Bone marrow (tissue), 2 donors: ENCODE measurements at regions not wholly inside any gene's neighbourhood (a gene's known extent, or its start where the extent isn't known, plus 50 kb on each side); places are given as distances from the start of the nearest gene placed in this dataset.
"Not testable (repeated sequence)": the region's sequence is repeated elsewhere in the genome, so short reads cannot be mapped to it uniquely, and the experiment has no call there.

ENCODE experiments used
- DNase-seq, 2 donors: peaks; one replicate each; lab custom pipeline; 2025; lab: John Stamatoyannopoulos, UW

GRCh38 chr14:46147452-46147851 is 504.1 kb downstream of the RPL10L start:
- DNase-seq, result no peak

- DNase-seq, result no peak
These were observed 504.6 kb downstream of the RPL10L start for GRCh38 chr14:46147024-46147423.

GRCh38 chr14:46140445-46140844 is 511.1 kb downstream of the RPL10L start:
- no peak for DNase-seq

- DNase-seq, result no peak
These were observed 511.9 kb downstream of the RPL10L start for GRCh38 chr14:46139649-46140048.

GRCh38 chr14:46137786-46138185 is 513.8 kb downstream of the RPL10L start:
- DNase-seq, result no peak

- DNase-seq, result no peak
These were observed 515.1 kb downstream of the RPL10L start for GRCh38 chr14:46136456-46136855.

GRCh38 chr14:46108228-46108627 is 543.4 kb downstream of the RPL10L start:
- DNase-seq, result no peak

GRCh38 chr14:46100901-46101300 is 550.7 kb downstream of the RPL10L start:
- DNase-seq, result not testable (repeated sequence)

GRCh38 chr14:46091819-46092218 is 559.8 kb downstream of the RPL10L start:
- DNase-seq, result no peak

GRCh38 chr14:46087604-46088003 is 564.0 kb downstream of the RPL10L start:
- DNase-seq, result no peak

GRCh38 chr14:46074061-46074460 is 577.5 kb downstream of the RPL10L start:
- DNase-seq, result no peak

GRCh38 chr14:46063872-46064271 is 587.7 kb downstream of the RPL10L start:
- no peak for DNase-seq

- DNase-seq, result no peak
These were observed 592.5 kb downstream of the RPL10L start for GRCh38 chr14:46058964-46059563.

- DNase-seq, result no peak
These were observed 593.8 kb downstream of the RPL10L start for GRCh38 chr14:46057799-46058198.

GRCh38 chr14:46054526-46054925 is 597.1 kb downstream of the RPL10L start:
- no peak for DNase-seq

- no peak for DNase-seq
These were observed 598.4 kb downstream of the RPL10L start for GRCh38 chr14:46053221-46053620.

- no peak for DNase-seq
These were observed 599.8 kb downstream of the RPL10L start for GRCh38 chr14:46051796-46052195.

GRCh38 chr14:46048127-46048526 is 603.5 kb downstream of the RPL10L start:
- DNase-seq, result no peak

- no peak for DNase-seq
These were observed 615.5 kb downstream of the RPL10L start for GRCh38 chr14:46036099-46036498.

- DNase-seq, result no peak
These were observed 617.3 kb downstream of the RPL10L start for GRCh38 chr14:46034305-46034704.

GRCh38 chr14:46018846-46019420 is 632.6 kb downstream of the RPL10L start:
- DNase-seq, result no peak

GRCh38 chr14:46008348-46008747 is 643.2 kb downstream of the RPL10L start:
- no peak for DNase-seq

GRCh38 chr14:45998554-45998953 is 653.0 kb downstream of the RPL10L start:
- no peak for DNase-seq

GRCh38 chr14:45990252-45990651 is 661.3 kb downstream of the RPL10L start:
- no peak for DNase-seq
